ENCODE measurements at regions not wholly inside any gene's neighbourhood (a gene's known extent, or its start where the extent isn't known, plus 50 kb on each side); places are given as distances from the start of the nearest gene placed in this dataset.
"Not testable (repeated sequence)": the region's sequence is repeated elsewhere in the genome, so short reads cannot be mapped to it uniquely, and the experiment has no call there.

DNA sequence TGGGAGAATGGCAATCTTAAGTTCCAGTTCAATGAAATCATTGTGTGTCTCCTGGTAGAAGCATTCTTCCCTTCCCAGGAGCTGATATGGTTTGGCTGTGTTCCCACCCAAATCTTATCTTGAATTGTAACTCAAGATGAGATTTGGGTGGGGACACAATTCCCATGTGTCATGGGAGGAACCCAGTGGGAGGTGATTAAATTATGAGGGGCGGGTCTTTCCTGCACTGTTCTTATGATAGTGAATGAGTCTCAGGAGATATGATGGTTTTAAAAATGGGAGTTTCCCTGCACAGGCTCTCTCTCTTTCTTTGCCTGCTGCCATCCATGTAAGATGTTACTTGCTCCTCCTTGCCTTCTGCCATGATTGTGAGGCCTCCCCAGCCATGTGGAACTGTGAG lies 108.3 kb upstream of the RUNX1 start:
- TF ChIP-seq, protein P1, sequence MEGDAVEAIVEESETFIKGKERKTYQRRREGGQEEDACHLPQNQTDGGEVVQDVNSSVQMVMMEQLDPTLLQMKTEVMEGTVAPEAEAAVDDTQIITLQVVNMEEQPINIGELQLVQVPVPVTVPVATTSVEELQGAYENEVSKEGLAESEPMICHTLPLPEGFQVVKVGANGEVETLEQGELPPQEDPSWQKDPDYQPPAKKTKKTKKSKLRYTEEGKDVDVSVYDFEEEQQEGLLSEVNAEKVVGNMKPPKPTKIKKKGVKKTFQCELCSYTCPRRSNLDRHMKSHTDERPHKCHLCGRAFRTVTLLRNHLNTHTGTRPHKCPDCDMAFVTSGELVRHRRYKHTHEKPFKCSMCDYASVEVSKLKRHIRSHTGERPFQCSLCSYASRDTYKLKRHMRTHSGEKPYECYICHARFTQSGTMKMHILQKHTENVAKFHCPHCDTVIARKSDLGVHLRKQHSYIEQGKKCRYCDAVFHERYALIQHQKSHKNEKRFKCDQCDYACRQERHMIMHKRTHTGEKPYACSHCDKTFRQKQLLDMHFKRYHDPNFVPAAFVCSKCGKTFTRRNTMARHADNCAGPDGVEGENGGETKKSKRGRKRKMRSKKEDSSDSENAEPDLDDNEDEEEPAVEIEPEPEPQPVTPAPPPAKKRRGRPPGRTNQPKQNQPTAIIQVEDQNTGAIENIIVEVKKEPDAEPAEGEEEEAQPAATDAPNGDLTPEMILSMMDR (IDR thresholded peaks at IDR 0.05) = not testable (repeated sequence)
- not testable (repeated sequence) for TF ChIP-seq POLR2A (IDR thresholded peaks at IDR 0.05)
